T-helper 1 cell treated with Interleukin-12 subunit alpha and Interleukin-12 subunit beta and Interleukin-4 antibody, amounts not matched to agents 30 ng/mL and 1 ng/mL, for 36 hours (primary cell): ENCODE measurements at regions not wholly inside any gene's neighbourhood (a gene's known extent, or its start where the extent isn't known, plus 50 kb on each side); places are given as distances from the start of the nearest gene placed in this dataset.
"Not testable (repeated sequence)": the region's sequence is repeated elsewhere in the genome, so short reads cannot be mapped to it uniquely, and the experiment has no call there.

Source experiments
- intact Hi-C: fragments of 100-400 bp; cut with micrococcal nuclease; formaldehyde crosslinking; loops from one replicate; pipeline ENCODE4 v1.15.1; 2024

GRCh38 chr7:34389332-34390078 is 268.5 kb upstream of the NPSR1 start:
- intact Hi-C loops: no loop called here

GRCh38 chr7:34390103-34390502 is 267.9 kb upstream of the NPSR1 start:
- intact Hi-C loops: no loop called here

DNA sequence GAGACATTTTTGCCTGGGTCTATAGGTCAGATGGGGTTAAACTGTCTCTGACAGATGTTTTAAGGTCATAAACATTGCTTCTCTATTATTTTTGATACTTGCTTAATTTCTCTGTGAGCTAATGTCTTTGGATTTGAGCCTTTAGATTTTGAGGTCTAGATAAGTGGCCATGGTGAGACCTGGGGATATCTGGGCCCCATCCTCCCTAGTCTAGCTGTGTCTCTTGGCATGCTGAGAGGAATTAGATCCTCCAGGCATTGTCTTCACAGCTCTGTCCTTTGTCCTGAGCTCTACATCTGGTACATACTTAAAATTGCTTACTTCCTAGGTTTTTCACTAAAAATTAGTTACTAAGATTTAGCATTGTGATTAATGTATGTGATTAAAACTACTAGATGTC is 265.0 kb upstream of the NPSR1 start:
- intact Hi-C loops: no loop called here

- intact Hi-C loops: no loop called here
These were observed 261.5 kb upstream of the NPSR1 start for GRCh38 chr7:34396437-34397064.

DNA sequence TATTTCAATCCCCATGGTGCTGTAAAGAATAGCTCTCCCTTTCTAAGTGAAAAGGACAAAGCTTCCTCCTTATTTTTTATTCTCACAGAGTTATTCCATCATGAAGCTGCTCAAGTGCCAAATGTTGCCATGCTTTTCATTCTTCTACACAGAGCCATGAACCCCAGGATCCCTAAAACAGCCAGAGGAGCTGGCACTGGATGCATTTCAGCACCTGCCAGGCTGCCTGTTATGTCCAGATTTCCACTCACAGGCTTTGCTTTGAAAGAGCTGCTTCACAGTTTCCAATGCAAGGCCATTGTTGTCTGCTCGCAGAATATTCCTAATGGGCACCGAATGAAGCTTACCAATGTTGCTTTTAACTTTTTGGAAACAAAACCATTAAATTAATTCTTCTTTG is 256.2 kb upstream of the NPSR1 start:
- intact Hi-C loops: no loop called here

- intact Hi-C loops: no loop called here
These were observed 251.0 kb upstream of the NPSR1 start for GRCh38 chr7:34406848-34407530.

GRCh38 chr7:34407586-34407985 is 250.4 kb upstream of the NPSR1 start:
- intact Hi-C loops: no loop called here

DNA sequence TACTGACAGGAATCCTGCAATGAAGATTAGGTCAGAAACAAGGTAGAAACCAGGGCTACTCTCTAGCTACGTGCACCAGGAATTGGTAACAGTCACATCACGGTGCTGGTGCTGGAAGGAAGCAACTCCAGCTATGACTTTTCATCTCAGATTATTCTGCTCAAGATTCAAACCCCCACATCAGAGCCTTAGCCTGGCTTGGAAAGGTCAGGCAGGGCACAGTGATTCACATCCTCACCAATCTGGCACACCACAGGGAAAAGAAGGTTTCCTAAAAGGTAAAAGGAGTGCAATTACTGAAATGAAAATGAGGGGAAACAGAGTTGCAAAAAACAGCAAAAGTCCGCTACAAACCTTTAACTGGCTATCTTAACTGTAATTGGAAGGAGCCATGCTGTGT is 240.2 kb upstream of the NPSR1 start:
- intact Hi-C loops: no loop called here

GRCh38 chr7:34421526-34421925 is 236.5 kb upstream of the NPSR1 start:
- intact Hi-C loops: loop anchor here (10.0 kb wide), 1 partner anchor 683 kb away; no protein-coding TSS in a partner anchor

GRCh38 chr7:34425194-34425593 is 232.8 kb upstream of the NPSR1 start:
- intact Hi-C loops: loop anchor here (10.0 kb wide), 1 partner anchor 680 kb away; no protein-coding TSS in a partner anchor

GRCh38 chr7:34425631-34426384 is 232.2 kb upstream of the NPSR1 start:
- intact Hi-C loops: loop anchor here (10.0 kb wide), 1 partner anchor 679 kb away; no protein-coding TSS in a partner anchor

DNA sequence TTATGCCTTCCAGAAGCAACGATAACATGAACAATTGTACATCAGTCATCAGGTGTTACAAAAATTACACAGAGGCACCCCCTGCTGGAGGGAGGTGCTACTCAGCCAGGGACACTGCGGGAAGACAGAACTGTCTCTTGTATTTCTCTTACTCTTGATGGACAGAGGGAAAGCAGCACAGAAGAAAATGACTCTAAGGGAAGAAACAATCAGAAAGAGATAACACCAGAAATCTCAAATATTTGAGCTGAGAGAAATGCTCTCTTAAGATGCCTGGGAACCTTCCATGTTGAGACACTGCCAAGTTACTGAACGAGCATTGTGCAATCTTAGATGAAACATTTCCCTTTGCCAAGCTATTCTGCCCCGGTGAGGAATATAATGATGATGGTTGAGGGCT is 227.6 kb upstream of the NPSR1 start:
- intact Hi-C loops: no loop called here

- intact Hi-C loops: no loop called here
These were observed 219.6 kb upstream of the NPSR1 start for GRCh38 chr7:34438436-34438835.

GRCh38 chr7:34445653-34446052 is 212.4 kb upstream of the NPSR1 start:
- intact Hi-C loops: no loop called here

DNA sequence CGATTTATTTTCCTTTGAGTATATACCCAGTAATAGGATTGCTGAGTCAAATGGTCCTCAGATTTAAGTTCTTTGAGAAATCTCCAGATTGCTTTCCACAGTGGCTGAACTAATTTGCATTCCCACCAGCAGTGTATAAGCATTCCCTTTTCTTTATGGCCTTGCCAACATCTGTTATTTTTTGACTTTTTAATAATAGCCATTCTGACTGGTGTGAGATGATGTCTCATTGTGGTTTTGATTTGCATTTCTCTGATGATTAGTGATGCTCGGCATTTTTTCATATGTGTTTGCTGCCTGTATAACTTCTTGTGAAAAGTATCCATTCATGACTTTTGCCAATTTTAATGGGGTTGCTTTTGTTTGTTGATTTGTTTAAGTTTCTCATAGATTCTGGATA is 209.5 kb upstream of the NPSR1 start:
- intact Hi-C loops: not testable (repeated sequence)

DNA sequence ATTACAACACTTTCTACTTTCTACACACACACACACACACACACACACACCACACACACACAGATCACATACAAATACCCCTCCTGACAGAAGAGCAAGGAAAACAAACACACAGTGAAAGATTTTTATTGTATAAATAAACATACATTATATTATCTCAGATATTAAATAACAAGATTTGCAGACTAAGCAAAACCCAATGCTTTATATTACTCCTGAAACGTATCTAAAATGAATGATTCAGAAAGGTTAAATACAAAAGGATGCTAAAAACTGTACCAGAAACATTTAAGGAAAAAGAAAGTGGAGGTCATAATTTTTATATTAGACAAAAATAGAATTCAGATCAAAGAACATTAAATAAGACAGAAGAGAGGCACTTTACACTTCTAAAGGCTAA is 208.3 kb upstream of the NPSR1 start:
- intact Hi-C loops: no loop called here

GRCh38 chr7:34451183-34451582 is 206.8 kb upstream of the NPSR1 start:
- intact Hi-C loops: no loop called here

- intact Hi-C loops: no loop called here
These were observed 206.1 kb upstream of the NPSR1 start for GRCh38 chr7:34451923-34452322.

DNA sequence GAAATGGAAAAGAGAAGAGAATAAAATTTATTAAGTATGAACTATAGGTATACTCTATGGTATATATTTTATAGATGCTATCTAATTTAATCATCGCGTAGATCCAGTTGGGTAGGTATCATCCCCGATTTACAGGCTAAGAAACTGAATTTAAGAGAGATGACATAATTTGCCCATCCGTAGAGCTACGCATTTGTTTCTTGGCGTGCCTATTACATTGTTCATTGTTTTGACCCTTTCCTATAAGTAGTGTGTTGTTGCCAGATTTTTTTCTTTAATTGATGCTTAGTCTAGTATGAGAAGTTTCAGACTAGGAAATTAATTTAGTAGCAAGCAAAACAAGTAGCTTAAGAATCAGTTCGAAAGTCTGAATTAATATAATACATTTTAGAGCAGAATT is 205.7 kb upstream of the NPSR1 start:
- intact Hi-C loops: no loop called here

DNA sequence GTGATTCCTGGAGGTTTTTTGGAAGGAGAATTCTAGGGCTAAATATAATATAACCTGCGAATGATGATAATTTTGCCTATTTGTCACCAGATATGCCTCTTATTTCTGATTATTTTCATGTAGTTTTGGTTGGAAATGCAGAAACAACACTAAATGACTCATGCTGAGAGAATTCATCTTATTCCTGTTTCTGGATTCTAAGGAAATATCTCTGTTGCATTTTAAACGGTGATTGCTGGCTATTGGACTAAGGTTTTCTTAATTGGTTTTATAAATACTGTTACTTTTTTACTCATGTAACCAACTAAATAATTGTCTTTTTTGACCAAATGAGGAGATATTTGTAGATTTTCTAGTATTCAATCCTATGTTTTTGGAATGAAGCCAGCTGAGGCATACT is 204.9 kb upstream of the NPSR1 start:
- intact Hi-C loops: no loop called here

- intact Hi-C loops: no loop called here
These were observed 203.6 kb upstream of the NPSR1 start for GRCh38 chr7:34454381-34454780.

DNA sequence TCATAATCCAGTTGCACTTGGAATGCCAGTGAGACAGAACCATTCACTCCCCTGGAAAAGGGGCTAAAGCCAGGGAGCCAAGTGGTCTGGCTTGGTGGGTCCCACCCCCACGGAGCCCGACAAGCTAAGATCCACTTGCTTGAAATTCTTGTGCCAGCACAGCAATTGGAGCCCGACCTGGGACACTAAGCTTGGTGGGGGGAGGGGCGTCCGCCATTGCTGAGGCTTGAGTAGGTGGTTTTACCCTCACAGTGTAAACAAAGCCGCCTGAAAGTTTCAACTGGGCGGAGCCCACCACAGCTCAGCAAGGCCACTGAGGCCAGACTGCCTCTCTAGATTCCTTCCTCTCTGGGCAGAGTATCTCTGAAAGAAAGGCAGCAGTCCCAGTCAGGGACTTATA is 200.7 kb upstream of the NPSR1 start:
- intact Hi-C loops: no loop called here
